GM18861 (cell line): ENCODE measurements at regions not wholly inside any gene's neighbourhood (a gene's known extent, or its start where the extent isn't known, plus 50 kb on each side); places are given as distances from the start of the nearest gene placed in this dataset.
"Not testable (repeated sequence)": the region's sequence is repeated elsewhere in the genome, so short reads cannot be mapped to it uniquely, and the experiment has no call there.

Experiments used
- ATAC-seq: cut with Tn5 transposase; IDR thresholded peaks from one replicate; pipeline ENCODE4 v1.9.1; 2021; ENCODE audit not compliant: unreplicated experiment

DNA sequence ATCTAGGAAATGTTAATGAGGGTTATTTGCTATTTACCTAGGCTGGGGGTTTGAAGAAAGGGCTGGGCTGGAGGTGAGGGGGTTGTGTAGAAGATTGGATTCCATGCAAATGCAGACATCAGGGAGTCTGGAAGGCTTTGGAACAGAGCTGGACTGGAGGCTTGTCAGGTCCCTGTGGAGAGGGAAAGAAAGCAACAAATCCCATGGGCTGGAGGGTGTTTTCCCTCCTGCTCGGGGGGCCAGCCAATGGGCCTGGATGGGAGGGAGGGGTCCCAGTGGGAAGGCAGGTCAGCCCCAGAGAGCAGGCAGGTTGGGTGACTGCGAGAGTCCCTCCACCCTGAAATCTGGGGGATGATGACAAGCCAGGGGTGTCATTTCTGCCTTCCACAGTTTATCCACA is 431.8 kb downstream of the RPS24 start:
- ATAC-seq: no peak

DNA sequence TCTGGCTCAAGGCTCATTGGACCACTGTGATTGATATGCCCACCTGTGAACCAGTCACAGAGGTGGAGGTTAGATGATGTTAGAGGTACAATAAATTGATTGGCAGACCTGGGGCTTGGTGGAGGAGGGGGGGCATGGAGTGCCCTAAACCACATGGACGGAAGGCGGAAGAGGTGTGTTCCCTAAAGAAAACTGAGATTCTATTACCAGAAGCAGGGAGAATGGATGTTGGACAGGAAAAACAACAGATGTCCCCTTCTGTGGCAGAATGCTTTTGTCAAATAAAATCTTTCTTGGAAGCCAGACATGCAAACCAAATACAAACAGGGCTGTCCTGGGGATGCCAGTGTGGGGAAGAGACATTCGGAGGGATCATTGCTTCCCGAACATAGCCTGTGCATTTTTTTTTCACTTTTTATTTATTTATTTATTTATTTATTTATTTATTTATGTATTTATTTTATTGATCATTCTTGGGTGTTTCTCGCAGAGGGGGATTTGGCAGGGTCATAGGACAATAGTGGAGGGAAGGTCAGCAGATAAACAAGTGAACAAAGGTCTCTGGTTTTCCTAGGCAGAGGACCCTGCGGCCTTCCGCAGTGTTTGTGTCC is 433.9 kb downstream of the RPS24 start:
- no peak for ATAC-seq

DNA sequence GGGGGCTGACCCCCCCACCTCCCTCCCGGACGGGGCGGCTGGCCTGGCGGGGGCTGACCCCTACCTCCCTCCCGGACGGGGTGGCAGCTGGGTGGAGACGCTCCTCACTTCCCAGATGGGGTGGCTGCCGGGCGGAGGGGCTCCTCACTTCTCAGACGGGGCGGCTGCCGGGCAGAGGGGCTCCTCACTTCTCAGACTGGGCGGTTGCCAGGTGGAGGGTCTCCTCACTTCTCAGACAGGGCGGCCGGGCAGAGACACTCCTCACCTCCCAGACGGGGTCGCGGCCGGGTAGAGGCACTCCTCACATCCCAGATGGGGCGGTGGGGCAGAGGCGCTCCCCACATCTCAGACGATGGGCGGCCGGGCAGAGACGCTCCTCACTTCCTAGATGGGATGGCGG is 435.1 kb downstream of the RPS24 start:
- not testable (repeated sequence) for ATAC-seq

DNA sequence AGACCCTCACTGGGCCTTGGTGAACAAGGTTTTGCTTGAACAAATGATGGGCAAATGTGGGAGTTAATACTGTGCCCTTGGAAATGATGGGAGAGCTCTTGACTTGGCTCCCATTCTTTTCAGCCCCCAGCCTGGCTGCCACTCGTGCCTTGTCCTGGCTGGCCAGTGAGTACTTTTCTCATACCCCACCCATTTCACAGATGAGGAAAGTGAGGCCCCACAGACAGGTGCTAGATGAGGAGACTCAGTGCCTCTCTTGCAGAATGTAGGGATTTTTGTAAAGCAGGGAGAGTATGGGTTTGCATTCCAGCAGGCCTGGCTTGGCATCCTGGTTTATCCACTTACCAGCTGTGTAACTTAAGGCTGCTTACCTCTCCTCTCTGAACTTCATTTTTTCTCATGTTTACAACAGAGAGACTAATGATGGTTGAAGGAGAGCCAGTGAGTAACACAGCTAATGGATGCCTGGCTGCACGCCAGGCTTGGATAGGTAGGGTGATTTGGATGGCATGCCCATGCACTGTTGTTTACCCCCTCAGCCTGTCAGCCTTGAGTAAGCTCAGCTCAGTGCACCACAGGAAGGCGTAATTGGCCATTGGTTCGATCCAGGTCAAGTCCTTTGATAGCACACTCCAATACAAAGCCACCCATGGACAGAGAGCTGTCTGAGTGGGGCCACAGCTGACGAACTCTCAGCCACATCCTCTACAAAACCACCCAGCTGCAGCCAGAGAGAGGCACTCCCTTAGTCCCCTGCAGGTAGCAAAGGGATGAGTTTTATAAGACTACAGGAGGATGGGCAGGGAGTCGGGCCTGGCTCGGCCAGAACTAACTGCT is 436.8 kb downstream of the RPS24 start:
- ATAC-seq: no peak

DNA sequence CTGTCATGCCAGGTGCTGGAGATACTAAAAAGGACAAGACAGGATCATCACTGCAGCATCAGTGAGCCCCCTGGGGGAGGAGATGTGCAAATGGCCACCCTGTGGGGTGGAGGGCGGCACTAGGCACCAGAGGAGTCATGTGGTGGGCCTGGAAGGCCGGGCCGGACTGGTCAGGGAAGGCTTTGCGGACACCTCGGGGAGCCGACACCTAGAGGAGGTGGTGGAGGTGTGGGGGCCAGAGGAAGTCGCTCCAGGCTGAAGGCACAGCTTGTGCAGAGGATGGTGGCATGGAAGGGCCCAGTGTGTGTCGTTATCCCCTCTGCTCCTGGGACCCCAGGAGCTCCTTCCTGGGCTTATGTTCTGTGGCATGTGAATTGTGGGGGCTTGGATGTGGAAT is 437.7 kb downstream of the RPS24 start:
- no peak for ATAC-seq

DNA sequence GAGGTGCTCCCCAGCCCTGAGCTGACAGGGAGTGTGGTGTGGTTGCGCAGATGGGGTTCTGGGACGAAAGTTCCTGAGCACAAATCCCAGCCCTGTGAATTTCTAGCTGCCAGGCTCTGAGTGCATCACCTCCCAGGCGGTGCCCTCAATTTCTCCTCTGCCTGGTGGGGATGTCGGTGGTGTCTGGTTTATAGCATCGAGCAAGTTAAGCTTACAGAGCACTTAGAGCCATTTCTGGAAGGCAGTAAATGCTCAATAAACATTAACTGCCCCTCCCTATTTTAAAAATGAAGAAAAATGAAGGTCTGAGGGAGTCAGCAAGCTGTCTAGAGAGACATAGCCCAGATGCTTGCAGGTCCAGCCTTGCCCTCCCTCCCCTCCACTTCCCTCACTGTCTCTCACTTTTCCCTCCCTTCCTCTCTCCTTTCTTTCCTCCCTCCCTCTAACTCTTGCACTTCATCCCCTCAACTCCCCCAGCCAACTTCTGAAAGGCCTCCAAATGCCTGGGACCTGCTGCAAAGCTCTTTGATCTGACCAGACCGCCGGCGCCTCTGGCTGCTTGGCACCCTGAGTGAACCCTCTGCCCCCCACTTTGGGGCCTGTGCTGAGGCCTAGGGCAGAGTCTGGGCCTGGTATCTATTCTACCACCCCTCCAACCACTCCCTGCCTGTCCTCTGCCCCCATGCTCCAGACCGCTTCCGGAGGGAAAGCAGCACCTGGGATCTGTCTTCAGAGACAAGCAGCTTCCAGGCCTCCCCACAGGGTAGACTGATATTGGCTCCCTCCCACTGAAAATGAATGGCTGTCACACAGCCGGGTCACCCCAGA is 438.3 kb downstream of the RPS24 start:
- ATAC-seq: no peak

DNA sequence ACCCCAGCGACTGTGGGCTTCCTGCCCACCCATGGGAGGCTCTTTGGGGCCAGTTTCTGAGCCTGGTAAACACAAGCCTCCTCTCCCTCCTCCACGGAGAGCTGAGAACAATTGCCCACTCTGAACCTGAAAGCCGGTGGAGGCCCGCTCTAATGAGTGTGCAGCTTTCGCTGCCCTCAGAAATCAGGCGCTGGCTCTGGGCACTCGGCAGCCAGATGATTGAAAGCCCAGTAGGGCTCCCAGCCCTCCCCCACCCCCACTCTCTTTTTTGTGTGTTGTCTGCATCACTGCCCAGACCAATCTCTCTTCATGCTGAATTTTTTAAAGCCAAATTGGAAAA is 438.9 kb downstream of the RPS24 start:
- ATAC-seq: no peak

DNA sequence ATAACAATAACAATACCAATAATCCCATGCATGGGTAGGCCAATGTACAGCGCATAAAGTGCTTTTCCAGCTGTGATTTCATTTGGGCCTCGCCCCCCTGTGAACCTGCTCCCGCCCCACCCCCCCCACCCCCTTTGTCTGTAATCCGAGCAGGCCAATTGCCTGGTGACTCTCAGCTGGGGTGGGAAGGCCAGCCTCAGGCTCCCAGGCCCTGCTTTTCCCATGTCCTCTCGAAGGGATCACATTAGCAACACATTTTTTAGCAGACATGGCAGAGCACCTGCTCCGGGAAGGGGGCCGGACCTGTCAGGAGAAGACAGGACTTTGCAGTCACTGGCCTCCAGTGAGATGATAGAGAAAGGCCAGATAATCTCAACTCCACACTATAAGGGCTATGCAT is 439.3 kb downstream of the RPS24 start:
- no peak for ATAC-seq

DNA sequence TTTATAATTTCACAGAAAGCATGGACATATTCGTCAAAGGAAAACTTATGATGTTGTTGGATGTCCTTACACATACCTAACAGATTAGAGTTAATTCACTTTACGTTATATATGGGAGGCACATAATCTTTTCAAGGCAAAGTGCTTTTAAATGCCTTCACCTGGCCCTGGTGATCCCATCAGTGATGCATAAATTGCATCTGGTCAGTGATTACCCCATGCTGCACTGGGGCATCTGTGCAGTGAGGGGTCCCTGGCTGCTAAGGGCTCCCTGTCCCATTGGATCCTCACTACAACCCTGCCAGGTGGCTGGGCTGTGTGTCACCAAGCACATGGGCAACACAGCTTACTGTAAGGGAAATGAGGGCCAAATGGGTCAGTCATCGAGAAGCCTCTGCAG is 441.1 kb downstream of the RPS24 start:
- no peak for ATAC-seq

DNA sequence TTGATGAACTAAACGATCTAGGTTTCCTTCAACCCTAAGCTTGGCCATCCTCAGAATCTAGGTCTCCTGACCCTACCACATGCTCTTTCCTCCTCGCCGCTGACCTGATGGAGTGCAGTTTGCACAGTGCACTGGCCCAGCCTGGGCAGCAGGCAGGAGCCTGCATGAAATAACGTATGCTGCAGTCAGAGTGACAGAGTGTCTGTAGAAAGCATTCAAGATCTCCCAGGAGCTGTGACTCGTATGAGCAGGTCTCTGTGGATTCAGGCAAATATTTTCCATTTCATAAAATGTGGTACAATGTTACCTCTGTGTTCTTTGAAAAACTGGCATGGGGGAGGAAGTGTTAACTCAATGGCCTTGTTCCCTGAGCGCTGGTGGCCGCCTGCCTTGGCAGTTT is 441.8 kb downstream of the RPS24 start:
- ATAC-seq: no peak

DNA sequence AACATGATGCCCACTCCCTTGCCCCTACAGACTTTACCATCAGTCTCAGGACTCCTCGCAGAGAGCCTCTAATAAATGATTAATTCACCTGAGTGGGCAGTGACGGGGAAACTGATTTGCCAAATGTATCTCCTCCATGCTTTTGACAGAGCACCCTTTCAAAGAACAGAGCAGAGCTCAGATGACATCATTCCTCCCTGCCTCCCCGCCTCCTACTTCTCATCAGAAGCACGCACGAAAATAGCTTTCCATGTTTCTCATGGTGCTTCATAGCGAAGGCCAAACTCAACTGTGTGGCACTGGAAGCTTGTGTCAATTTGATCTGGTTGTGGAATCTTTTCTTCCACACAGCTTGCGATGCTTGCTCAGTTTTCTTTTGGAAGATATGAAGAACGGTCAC is 442.5 kb downstream of the RPS24 start:
- no peak for ATAC-seq

DNA sequence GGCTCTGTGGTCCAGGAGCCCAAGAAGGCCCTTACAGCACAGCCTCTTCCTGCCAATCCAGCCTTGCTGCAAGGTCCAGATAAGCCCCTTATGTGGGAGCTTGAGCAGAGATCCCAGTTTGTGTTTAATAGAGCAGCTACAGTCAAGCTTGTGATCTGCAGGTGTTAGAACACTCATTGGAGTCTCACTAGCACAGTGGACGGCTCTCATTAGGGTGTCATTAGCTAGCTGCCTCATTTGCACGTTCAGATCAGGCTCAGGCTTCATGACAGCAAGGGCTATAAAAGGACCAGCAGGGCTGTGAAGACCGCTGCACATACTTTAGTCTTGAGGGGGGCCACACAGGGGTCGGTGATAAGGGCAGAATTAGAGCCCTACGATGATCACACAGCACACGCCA is 443.2 kb downstream of the RPS24 start:
- ATAC-seq: no peak

DNA sequence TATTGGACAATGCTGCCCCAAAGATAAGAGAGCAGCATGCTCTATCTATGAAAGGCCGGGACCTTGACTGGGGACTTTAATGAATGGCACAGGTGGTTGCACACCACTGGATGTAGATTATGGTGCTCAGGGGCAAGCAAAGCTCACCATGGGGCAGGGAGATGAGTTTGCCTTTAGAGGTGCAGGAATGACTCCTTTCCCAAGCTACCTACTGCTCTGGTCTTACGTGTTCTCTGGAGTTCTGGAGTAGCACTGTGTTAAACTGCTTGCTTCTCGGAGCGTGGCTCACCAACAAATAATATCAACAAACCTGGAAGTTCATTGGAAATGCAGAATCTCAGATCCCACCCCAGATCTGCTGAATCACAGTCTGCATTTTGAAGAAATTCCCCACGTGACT is 445.3 kb downstream of the RPS24 start:
- ATAC-seq: no peak

DNA sequence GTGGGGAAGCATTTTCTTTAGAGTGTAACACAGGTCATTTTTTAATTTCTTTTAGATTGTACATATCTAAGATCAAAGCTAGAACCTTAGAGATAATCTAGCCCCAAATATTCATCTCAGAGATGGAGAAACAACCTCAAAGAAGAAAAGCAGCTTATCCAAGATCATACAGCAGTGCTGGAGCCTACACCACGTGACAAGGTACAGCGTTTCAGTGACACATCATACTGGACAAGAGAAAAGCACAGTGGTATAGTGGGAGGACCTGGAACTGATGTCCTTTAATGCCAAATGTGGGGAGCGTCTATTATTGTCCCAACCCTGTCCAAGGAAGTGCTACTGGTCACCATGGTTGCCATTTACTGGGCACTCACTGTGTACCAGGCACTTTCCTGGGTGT is 445.8 kb downstream of the RPS24 start:
- ATAC-seq: no peak

DNA sequence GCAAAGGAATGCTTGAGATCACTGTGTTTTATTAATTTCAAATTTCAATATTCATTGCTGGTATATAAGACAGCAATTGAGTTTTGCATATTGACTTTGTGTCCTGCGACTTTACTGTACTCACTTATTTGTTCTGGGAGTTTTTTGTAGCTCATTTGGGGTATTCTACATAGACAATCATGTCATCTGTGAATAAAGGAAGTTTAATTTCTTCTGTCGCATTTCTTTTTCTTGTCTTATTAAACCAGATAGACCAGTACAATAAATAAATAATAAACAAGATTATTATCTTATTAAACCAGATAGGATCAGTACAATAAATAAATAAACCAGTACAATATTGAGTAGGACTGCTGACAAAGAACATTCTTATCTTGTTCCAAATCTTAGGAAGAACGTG is 448.2 kb downstream of the RPS24 start:
- ATAC-seq: no peak

DNA sequence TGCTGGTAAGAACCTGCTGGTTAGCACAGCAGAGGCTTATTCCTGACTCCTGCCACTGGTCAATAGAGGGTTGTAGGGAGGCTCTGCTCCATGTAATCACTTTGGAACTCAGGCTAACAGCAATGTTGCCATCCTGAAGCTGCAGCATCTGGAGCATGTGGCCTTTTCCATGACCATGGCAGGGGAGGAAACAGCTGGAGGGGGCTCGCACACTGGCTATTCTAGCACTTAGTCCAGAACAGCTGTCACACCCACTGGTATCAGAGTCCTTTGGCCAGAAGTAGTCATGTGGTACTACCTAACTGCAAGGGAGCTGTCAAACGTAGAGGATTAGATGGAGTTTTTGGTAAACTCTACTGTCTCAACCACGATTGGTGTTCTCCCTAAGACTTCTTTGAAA is 450.0 kb downstream of the RPS24 start:
- ATAC-seq: no peak

DNA sequence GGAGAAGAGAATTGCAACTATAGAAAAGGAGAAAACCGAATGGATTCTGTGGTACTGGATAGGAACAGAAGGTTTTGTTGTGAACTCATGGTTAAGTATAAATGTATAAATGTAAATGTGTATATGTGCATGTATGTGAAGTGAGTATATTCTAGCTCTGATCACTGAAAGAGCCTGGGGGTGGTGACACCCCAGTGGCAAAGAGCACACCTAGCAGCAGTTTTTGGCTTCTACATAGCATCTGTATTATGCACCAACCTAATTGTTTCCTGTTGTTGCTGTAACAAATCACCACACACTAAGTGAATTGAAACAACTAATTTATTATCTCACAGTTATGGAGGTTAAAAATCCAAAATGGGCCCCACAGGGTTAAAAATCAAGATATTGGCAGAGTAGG is 455.4 kb downstream of the RPS24 start:
- no peak for ATAC-seq

DNA sequence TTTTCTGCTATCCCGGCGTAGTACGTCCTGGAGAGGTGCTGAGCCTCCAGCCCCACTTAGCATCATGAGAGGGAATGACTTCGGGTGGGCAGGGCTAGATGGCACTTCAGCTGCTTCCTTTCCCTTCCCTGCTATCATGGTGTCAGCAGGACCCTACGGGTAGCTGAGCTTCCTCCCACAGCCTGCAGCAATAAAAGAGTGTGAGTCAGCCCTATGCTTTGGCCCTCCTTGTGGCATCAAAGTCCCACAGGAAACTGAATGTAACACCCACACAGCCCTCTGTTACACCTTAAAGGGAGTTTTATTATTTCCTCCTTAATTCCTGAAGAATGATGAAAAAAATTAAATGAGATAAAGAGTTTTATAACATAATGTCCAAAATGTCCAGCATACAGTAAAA is 458.1 kb downstream of the RPS24 start:
- ATAC-seq: no peak

DNA sequence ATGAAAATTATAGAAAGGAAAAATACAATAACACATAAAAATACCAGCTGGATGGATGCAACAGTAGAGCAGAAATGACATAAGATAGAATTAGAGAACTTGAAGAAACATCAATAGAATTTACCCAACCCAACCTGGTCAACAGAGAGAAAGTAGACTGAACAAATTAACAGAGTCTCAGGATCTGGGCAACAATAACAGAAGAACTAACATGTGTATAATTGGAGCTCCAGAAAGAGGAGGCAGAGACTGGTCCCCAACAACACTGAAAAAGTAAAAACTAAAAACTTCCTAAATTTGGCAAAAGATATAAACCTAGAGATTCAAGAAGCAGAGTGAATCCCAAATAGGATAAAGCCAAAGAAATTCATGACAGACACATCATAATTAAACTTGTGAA is 458.8 kb downstream of the RPS24 start:
- ATAC-seq: no peak

DNA sequence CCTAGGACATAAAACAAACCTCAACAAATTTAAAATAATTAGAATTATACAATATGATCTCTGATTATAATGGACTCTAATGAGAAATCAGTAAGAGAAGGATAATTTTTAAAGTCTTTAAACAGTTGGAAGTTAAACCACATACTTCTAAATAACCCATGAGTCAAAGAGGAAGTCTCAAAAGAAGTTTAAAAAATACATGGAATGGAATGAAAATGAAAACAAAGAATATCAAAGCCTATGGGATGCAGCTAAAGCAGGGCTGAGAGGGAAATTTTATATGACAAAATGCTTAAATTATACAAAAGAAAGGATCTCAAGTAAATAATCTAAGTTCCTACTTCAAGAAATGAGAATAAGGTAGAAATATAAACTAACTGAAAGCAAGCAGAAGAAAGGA is 460.5 kb downstream of the RPS24 start:
- ATAC-seq: no peak

DNA sequence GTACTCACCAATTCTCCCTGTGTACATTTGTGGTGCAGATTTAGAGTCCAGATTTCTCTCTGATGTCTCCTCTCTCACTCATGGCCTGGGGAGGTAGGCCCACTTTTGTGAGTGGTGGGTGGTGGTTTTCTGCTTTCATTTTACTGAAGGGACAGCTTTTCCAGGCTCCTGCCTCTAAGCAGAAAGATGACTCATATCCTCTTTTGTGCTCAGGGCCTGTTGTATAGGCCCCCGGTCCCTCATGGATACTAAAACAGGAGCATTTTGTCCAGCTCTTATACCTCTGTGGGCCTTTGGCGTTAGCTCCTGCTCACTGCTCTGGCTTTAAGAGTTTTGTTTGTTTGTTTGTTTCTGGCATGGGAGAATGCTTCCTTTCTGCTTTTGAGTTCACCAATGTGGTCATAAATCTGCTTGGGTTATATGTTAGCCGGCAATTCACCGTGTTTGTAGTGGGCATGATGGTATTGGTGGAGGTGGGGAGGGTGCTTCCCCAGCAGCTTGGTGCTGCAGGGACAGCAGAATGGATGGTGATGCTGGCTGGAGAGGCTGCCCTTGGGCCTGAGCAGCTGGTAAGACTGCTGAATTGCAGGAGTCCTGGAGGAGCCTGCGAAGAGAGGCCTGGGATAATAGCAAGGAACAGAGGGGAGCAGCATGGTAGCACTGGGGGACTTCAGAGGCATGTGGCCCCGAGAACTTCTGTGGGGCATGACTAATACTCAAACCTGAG is 468.7 kb downstream of the RPS24 start:
- ATAC-seq: no peak
